Endothelial cell of umbilical vein (primary cell): ENCODE measurements at regions not wholly inside any gene's neighbourhood (a gene's known extent, or its start where the extent isn't known, plus 50 kb on each side); places are given as distances from the start of the nearest gene placed in this dataset.

ENCODE experiments used
- CTCF ChIP-seq, 2 donors: IDR thresholded peaks; 1 replicate in 1 of 2; 2 replicates in 1 of 2; pipeline ENCODE4 v1.5.1; 2011; ENCODE audit warnings: low read length in 2 of 2, mild to moderate bottlenecking in 2 of 2, moderate library complexity in 2 of 2, control low read depth in 1 of 2, inconsistent platforms in 1 of 2, low read depth in 1 of 2; ENCODE audit not compliant: insufficient read depth in 1 of 2; ENCODE audit errors: extremely low read depth in 1 of 2
- POLR2AphosphoS5 ChIP-seq: IDR thresholded peaks from 2 replicates; pipeline ENCODE4 v1.6.1; 2012; ENCODE audit warnings: low read depth, mild to moderate bottlenecking, control low read depth, low read length, moderate library complexity; ENCODE audit not compliant: insufficient read depth

- TF ChIP-seq CTCF (IDR thresholded peaks at IDR 0.05; ENCODE audit: extremely low read depth in 1 of 2, insufficient read depth in 1 of 2, low read depth in 1 of 2, low read length in 2 of 2) (no peak), POLR2AphosphoS5 (no peak)
These were observed 148.5 kb downstream of the GDAP2 start for GRCh38 chr1:117780687-117781475.
